K562 (cell line): ENCODE measurements at regions not wholly inside any gene's neighbourhood (a gene's known extent, or its start where the extent isn't known, plus 50 kb on each side); places are given as distances from the start of the nearest gene placed in this dataset.

Experiments used
- HDAC2 ChIP-seq: fragments of 450-650 bp; IDR thresholded peaks from 2 replicates; pipeline ENCODE4 v1.6.1; 2016; ENCODE audit warnings: mild to moderate bottlenecking
- ZNF561 ChIP-seq: fragments of 450-650 bp; formaldehyde crosslinking; conservative IDR thresholded peaks from 2 replicates; pipeline ENCODE4 v1.4.0; 2020; ENCODE audit warnings: mild to moderate bottlenecking, moderate library complexity
- TF ChIP-seq, protein P1 (sequence below): fragments of 250-450 bp; sonication (Bioruptor Pico); IDR thresholded peaks from 2 replicates; pipeline ENCODE4 v1.5.0; 2020; ENCODE audit warnings: mild to moderate bottlenecking, borderline replicate concordance

DNA sequence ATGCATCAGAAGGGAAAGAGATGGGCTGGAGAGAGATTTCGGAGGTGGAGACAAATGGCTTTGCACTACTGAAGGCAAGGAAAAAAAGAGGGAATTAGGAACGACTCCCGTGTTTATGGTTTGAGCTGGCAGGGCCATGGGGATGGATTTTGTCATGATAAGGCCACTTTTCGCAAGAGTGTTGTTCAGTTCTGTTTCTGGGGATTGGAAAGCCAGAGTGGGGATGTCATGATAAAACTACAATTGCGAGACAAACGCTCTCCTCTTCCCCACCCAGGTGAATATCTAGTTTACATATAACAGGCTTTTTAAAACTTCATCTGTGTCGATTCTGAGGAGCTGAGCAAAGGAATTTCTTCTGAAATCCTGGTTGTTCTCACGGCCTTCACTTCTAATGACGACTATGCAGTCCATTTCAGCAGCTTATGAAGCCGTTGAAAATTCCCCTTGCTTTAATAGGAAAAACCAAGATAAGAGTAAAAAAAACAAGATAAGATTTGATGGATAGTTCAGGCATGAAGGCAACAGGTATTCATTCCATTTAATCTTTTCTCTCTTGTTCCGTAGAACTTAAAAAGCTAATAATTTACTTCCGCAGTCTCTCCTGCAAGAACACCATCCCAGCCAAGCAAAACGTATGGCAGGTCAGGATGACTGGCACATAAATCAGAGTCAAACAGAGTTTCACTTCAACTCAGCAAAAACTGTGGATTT is 245.6 kb upstream of the PITRM1 start:
- TF ChIP-seq ZNF561 (CRISPR knock-in tag) = no peak
- TF ChIP-seq HDAC2 = no peak
- TF ChIP-seq, protein P1, sequence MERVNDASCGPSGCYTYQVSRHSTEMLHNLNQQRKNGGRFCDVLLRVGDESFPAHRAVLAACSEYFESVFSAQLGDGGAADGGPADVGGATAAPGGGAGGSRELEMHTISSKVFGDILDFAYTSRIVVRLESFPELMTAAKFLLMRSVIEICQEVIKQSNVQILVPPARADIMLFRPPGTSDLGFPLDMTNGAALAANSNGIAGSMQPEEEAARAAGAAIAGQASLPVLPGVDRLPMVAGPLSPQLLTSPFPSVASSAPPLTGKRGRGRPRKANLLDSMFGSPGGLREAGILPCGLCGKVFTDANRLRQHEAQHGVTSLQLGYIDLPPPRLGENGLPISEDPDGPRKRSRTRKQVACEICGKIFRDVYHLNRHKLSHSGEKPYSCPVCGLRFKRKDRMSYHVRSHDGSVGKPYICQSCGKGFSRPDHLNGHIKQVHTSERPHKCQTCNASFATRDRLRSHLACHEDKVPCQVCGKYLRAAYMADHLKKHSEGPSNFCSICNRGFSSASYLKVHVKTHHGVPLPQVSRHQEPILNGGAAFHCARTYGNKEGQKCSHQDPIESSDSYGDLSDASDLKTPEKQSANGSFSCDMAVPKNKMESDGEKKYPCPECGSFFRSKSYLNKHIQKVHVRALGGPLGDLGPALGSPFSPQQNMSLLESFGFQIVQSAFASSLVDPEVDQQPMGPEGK (CRISPR knock-in tag) = no peak
